SK-N-DZ (cell line): ENCODE measurements at regions not wholly inside any gene's neighbourhood (a gene's known extent, or its start where the extent isn't known, plus 50 kb on each side); places are given as distances from the start of the nearest gene placed in this dataset.
"Not testable (repeated sequence)": the region's sequence is repeated elsewhere in the genome, so short reads cannot be mapped to it uniquely, and the experiment has no call there.

Source experiments
- DNase-seq: peaks from one replicate; pipeline ENCODE4 v3.0.0-alpha.2; 2015; ENCODE audit warnings: low spot score

- DNase-seq, result no peak
Observed at GRCh38 chr6:101113468-101114260, 232.5 kb upstream of the ASCC3 start.

DNA sequence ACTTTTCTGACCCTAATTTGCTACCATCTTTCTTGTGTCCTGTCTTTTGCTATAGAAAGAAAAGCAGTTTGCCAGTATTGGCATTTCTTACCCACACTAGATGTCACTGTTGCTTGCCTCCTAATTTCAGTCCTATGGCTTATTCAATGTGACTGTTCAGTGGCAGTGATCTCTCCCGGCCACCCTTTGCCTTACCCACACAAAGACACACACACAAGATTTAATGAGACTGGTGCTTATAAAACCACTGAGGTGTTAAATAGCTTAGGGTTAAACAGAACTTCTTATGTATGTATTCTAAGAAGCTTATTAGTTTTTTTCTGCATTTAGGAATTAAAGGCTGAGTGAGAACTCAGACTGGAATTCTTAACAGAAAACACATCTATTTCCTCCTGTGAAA lies 233.6 kb upstream of the ASCC3 start:
- peak; percentile 64 for DNase-seq

- no peak for DNase-seq
Observed at GRCh38 chr6:101116337-101116736, 235.2 kb upstream of the ASCC3 start.

- no peak for DNase-seq
Observed at GRCh38 chr6:101117393-101118135, 236.4 kb upstream of the ASCC3 start.

- no peak for DNase-seq
Observed at GRCh38 chr6:101118136-101118396, 236.9 kb upstream of the ASCC3 start.

DNA sequence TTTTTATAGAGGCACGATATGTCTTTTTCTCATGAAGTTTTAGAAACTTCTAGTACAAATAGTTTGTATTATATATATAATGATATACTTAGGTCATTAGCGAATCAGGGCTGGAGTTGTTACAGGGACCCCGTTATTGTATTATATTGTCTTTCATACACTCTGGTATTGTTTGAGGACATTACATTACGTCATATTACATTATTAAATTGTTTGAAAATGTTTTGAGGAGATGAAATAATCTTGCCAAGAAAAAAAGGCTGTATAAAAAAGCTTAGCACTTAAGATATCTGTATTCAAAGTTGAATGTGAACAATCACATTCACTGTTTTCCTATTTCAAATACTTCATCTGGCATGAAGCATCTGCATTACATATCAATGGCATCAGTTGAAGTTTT lies 239.6 kb upstream of the ASCC3 start:
- no peak for DNase-seq

DNA sequence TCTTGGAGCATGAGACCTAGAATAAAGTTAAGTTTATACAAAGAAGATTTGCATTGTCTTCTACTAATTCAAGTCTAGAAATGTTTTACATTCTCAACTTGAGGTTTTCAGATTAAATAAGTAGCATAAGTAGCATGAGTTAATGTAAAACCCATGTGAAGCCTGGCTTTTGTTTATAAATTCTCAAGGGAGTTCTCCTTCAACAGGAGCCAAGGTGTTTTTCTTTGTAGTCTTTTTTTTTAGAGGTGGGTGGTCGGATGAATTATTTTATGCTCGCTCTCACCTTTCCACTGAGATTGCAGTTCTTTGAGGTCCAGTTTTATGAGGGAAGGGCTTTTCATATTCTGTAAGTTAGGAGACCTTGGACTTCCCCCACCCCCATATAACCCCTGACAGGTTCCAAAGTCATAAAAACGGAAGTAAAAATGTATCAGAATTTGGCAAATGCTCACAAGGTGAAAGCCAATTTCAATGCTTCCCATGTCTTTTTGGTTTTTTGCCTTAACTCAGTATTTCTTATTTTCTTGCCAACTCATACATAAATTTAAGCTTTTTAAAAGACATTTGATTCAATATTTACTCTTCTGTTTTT lies 244.3 kb upstream of the ASCC3 start:
- DNase-seq, result no peak

GRCh38 chr6:101126501-101126900 lies 245.4 kb upstream of the ASCC3 start:
- no peak for DNase-seq

DNA sequence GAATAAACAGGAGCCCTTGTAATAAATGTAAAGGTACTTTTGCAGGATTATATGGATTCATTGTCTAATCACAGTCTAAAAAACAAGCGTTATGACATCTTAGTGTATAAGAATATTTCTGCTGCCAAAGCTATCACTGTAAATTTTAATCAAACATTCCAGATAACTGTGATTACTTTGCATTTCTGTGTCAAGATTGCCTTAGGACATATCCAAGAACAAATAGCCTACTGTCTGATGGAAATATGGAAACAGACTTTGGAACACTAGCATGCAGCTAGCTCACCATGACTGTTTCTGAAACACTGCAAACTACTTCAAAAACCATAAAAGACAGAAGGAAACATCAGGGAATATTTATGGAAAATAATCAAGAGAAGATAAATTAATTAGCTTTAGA lies 248.7 kb upstream of the ASCC3 start:
- DNase-seq, result no peak

GRCh38 chr6:101146389-101146788 lies 247.1 kb upstream of the GRIK2 start:
- DNase-seq, result no peak

GRCh38 chr6:101150226-101150625 lies 243.3 kb upstream of the GRIK2 start:
- DNase-seq, result peak; percentile 7

GRCh38 chr6:101157638-101158037 lies 235.9 kb upstream of the GRIK2 start:
- DNase-seq, result not testable (repeated sequence)

GRCh38 chr6:101163611-101164010 lies 229.9 kb upstream of the GRIK2 start:
- peak; percentile 15 for DNase-seq

GRCh38 chr6:101167638-101168037 lies 225.9 kb upstream of the GRIK2 start:
- no peak for DNase-seq

- not testable (repeated sequence) for DNase-seq
Observed at GRCh38 chr6:101171049-101171448, 222.5 kb upstream of the GRIK2 start.

DNA sequence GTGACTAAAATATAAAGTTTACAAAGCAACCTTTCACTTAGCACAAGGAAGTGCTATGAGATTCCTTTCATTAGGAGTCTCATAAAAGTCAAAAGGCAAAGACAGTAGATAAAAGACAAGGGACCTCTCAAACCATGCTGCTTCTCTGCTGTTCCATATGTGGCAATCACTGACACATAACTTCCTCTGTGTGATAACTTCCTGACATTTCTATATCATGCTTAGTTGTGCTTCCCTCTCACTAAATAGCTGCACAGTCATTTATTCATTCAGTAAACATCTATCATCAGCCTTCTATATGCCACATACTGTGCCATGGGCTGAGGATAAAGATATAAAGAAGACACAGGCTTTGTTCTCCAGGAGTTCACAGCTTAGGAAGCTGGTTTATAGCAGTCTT lies 214.8 kb upstream of the GRIK2 start:
- DNase-seq, result no peak

GRCh38 chr6:101181006-101181405 lies 212.5 kb upstream of the GRIK2 start:
- DNase-seq, result no peak

DNA sequence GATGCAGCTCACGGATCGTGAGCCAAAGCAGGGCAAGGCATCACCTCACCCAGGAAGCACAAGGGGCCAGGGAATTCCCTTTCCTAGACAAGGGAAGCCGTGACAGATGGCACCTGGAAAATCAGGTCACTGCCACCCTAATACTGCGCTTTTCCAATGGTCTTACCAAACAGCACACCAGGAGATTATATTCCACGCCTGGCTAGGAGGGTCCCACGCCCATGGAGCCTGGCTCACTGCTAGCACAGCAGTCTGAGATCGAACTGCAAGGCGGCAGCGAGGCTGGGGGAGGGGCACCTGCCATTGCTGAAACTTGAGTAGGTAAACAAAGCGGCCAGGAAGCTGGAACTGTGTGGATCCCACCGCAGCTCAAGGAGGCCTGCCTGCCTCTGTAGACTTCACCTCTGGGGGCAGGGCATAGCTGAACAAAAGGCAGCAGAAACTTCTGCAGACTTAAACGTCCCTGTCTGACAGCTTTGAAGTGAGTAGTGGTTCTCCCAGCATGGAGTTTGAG lies 205.2 kb upstream of the GRIK2 start:
- not testable (repeated sequence) for DNase-seq

- no peak for DNase-seq
Observed at GRCh38 chr6:101195588-101195987, 197.9 kb upstream of the GRIK2 start.

DNA sequence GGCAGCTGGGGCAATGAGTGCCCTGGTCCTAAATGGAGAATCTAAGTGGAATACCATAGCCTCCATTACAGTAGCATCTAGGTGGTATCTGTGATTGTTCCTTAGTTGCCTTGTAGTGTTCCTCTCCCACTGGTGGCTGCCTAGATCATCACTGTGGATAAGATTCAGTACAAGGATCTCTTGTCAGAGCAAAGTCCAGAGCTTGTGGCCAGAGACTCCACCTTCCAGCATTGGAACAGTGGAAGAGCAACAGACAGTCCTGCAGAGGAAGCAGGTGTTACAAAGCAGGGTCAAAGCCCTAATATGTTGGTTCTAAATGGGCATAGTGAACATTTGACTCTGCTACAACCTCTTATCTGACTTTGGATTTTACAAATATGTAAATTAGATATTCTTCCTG lies 194.1 kb upstream of the GRIK2 start:
- DNase-seq, result no peak

- DNase-seq, result no peak
Observed at GRCh38 chr6:101202867-101203374, 190.6 kb upstream of the GRIK2 start.

DNA sequence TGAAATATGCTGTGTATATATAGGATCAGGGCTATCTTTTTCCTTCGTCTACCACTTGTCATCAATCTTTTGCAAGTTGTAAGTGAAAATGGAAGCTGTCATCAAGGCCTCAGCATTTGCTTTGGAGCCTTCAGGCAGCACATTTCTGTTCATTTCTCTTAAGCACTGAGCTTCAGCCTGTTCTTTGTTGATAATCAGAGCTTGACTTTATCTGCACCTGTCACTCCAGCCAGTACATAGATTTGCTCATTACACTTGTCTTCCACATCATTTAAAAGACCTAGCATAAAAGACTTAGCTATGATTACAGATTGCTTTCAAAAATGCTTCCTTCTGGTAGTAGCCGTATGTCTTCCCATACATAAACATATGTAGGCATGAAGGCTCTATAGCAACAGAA lies 189.8 kb upstream of the GRIK2 start:
- peak; percentile 42 for DNase-seq

DNA sequence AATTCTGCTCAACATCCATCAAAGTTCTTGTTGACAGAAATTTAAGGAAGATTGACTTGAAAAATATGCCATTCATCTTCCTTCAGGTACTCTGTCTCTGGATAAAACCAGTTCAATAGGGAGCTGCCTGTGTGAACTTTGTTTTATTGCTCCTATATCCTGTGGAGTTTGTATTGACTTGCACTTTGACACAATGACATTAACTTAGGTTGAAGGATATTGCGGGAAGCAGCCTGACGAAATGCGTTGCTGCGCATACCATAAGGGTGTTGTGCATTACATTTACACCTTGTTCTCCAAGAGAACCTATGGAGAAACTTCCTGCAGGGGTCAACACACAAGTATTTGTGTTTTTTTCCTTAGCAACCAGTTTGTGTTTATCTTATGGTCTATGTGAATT lies 185.4 kb upstream of the GRIK2 start:
- no peak for DNase-seq
